ENCODE measurements at regions not wholly inside any gene's neighbourhood (a gene's known extent, or its start where the extent isn't known, plus 50 kb on each side); places are given as distances from the start of the nearest gene placed in this dataset.
"Not testable (repeated sequence)": the region's sequence is repeated elsewhere in the genome, so short reads cannot be mapped to it uniquely, and the experiment has no call there.

- not testable (repeated sequence) for TF ChIP-seq POLR2A (IDR thresholded peaks at IDR 0.05; ENCODE audit: low read depth, low read length); POLR2AphosphoS5 (IDR thresholded peaks at IDR 0.05; ENCODE audit: low read depth, low read length); SPI1 (IDR thresholded peaks at IDR 0.05; ENCODE audit: low read depth, low read length); TAF1 (IDR thresholded peaks at IDR 0.05; ENCODE audit: low read depth, low read length); POU2F2 (IDR thresholded peaks at IDR 0.05; ENCODE audit: low read depth, low read length); PAX5 (IDR thresholded peaks at IDR 0.05; ENCODE audit: insufficient read depth, low read length, severe bottlenecking)
Measured at GRCh38 chr17:21611443-21611842, 80.9 kb upstream of the KCNJ18 start.
